ENCODE measurements at regions not wholly inside any gene's neighbourhood (a gene's known extent, or its start where the extent isn't known, plus 50 kb on each side); places are given as distances from the start of the nearest gene placed in this dataset.
"Not testable (repeated sequence)": the region's sequence is repeated elsewhere in the genome, so short reads cannot be mapped to it uniquely, and the experiment has no call there.

DNA sequence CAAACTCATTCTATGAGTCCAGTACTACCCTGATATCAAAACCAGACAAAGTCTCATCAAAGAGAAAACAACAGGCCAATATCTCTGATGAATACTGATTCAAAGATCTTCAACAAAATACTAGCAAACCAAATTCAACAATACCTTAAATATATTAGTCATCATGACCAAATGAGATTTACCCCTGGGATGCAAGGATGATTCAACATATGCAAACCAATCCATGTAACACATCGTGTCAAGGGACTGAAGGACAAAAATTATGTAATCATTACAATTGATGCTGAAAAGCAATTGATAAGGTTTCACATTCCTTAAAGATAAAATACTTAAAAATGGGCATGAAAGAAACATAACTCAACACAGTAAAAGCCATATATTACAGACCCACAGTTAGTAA is 1476.9 kb downstream of the SI start:
- DNase-seq: no peak

DNA sequence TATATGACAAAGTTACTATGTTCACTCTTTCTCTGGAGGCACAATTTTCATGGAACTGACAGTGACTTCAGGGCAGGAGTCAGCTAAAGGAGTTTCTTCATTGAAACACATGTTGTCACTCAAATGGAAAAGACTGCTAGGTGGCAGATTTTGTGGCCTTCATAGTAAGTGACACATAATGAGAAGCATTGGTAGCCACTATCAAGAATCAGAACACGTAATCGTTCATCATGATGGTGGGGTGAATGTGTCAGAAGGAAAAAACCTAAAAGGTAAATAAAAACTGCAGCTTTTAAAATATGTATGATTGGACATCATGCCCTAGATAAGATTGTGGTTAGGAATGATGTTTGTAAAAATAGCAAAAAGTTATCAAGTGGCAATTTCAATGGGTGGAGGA is 1491.0 kb downstream of the SI start:
- DNase-seq: no peak

GRCh38 chr3:163582967-163583366 is 1495.3 kb downstream of the SI start:
- no peak for DNase-seq

DNA sequence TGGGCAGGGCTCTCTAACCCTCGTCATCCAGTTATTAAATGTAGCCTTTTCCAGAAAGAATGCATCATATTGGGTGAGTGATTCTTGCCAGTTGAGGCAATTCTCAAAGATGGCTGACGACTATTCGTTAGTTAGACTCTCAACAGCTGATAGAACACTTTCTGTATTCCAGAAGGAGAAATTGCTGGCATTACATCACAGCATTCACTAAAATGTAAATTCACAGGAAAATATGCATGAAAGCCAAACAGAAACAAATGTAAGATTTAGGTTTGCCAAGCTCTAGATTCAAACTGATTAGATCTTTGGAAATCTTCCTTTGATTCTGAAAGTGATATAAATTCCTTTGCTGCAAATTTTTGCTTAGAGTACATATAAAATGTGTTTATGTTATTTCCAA is 1501.0 kb downstream of the SI start:
- DNase-seq: no peak

DNA sequence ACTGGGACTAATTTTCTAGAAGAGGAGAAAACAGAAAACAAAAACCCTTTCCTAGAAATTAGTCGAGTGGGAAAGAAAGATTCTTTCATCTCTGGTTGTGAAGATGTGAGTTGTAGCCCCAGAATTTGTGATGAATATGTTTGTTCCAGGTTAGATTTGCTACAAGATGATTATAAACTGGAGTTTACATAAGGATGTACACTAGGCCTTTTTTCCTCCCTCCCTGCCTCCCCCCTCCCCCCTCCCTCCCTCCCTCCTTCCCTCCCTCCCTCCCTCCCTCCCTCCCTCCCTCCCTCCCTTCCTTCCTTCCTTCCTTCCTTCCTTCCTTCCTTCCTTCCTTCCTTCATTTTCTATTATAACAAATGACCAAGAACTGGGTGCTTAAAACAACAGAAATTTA is 1502.0 kb downstream of the SI start:
- no peak for DNase-seq

GRCh38 chr3:163573324-163573723 is 1505.0 kb downstream of the SI start:
- DNase-seq: no peak

GRCh38 chr3:163572856-163573255 is 1505.4 kb downstream of the SI start:
- DNase-seq: no peak

- no peak for DNase-seq
Measured at GRCh38 chr3:163563485-163563884, 1514.8 kb downstream of the SI start.

DNA sequence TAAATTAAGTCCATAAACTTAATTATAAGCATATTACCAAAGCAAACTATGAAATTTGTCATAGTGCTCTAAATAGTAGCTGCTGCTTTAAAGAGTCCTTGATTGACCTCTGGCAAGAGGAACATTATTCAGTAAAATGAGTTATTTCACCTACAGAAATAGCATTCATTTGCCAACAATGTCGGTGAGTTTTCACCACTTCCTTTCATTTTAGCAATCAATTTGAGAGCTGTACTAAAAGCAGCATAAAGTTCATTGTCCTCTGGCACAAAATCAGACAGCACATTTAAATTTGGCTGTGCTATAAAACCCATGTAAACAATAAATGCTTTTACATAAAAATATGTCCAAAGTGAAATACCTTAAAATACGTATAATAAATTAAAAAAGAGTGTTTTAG is 1515.7 kb downstream of the SI start:
- DNase-seq: no peak

GRCh38 chr3:163561151-163561550 is 1517.1 kb downstream of the SI start:
- no peak for DNase-seq

DNA sequence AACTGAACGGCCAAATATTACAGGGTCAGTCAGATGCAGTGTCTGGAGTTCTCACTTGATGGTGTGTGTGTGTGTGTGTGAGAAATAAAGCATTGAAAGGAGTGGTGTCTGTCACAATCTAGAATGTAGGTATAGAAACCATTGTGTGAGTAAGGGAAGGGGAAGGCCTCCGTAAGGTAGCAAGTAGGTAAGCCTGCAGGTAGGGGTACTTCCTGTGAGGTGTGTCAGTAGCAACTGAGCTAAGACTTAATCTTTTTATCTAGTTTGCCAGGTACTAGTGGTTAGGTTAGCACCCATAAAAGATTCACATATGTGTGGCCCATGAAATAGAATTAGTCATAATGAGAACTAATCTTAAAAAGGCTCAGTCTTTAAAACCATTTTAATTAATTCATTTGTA is 1517.8 kb downstream of the SI start:
- no peak for DNase-seq

- no peak for DNase-seq
Measured at GRCh38 chr3:163556813-163557523, 1521.3 kb downstream of the SI start.

DNA sequence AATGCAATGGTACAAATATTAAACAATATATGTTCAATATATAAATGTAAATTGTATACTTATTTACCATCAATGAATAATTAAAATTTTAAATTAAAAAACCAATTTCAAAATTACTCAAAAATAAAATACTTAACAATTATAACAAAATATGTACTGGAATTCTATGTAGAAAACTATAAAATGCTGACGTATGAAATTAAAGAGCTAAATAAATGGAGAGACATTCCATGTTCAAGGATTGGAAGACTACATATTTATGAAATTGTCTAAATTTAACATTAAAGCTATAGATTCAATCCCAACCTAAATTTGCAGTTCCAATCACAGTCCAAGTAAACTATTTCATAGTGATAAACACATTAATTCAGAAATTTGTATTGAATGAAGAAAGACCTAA is 1522.4 kb downstream of the SI start:
- no peak for DNase-seq

DNA sequence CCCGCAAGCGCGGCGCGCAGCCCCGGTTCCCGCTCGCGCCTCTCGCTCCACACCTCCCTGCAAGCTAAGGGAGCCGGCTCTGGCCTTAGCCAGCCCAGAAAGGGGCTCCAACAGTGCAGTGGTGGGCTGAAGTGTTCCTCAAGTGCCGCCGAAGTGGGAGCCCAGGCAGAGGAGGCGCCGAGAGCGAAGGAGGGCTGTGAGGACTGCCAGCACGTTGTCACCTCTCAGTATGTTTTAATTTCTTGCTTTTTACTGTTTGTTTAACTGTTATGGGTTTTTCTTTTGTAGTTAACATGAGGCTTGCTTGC is 1525.7 kb downstream of the SI start:
- no peak for DNase-seq

- not testable (repeated sequence) for DNase-seq
Measured at GRCh38 chr3:163551915-163552658, 1526.2 kb downstream of the SI start.

GRCh38 chr3:163548015-163548414 is 1530.3 kb downstream of the SI start:
- DNase-seq: no peak

- no peak for DNase-seq
Measured at GRCh38 chr3:163547014-163547685, 1531.1 kb downstream of the SI start.

DNA sequence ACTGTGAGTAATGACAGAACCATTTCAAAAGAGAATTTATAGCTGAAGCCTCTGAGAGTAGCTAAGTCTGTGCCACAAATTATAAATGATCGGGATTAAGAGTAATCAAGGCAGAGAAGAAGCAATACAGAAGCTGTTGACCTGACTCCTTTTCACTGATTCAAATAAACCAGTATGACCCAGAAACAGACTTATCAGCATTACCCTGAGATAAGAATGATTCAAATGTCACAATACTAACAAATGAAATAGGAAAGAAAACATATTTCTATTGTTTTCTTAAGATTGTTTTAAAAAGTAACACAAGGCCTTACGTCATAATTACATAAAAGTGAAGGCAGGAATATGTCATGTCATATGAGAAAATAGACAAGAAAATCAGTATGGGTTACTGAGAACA is 1534.6 kb downstream of the SI start:
- DNase-seq: no peak

- no peak for DNase-seq
Measured at GRCh38 chr3:163541629-163542028, 1536.7 kb downstream of the SI start.

- no peak for DNase-seq
Measured at GRCh38 chr3:163538387-163538786, 1539.9 kb downstream of the SI start.

DNA sequence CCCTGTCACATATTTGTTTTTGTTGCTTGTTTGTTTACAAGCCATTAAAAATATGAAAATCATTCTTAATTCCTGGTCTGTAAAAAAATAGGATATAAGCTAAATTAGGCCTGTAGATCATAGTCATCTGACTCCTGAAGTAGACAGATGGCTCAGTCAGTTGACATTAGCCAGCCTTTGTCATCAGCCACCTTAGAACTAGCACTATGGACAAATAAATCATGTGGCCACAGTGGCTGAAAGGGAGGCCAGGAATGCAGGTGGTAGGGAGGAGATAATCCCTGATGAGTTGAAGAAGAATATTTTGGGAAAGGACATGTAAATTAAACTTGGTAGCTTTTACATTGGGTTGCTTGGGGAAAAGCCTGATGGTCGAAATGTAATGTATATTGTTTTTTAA is 1544.9 kb downstream of the SI start:
- DNase-seq: no peak

GRCh38 chr3:163523375-163523774 is 1554.9 kb downstream of the SI start:
- DNase-seq: no peak

- no peak for DNase-seq
Measured at GRCh38 chr3:163521261-163521660, 1557.0 kb downstream of the SI start.

DNA sequence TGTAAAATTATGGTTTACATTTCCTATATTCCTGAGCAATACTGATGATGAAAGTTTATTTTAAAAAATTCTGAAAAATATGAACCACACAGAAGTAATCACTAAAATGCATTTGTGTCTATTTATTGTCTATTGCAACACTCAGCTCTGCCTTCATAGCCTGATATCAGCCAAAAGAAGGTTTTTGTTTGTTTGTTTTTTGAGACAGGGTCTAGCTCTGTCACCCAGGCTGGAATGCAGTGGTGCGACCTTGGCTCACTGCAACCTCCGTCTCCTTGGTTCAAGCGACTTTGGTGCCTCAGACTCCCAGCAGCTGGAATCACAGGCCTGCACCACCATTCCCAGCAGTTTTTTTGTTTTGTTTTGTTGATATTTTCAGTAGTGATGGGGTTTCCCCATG is 1560.2 kb downstream of the SI start:
- DNase-seq: no peak

Measured in suppressor macrophage treated with lipopolysaccharide for 4 hours (primary cell).